HCT116 (cell line): ENCODE measurements at regions not wholly inside any gene's neighbourhood (a gene's known extent, or its start where the extent isn't known, plus 50 kb on each side); places are given as distances from the start of the nearest gene placed in this dataset.

Experiments
- ATAC-seq: fragments of 200-7000 bp; cut with Tn5 transposase; 2 replicates; pipeline ENCODE4 v1.9.1; 2020; ENCODE audit warnings: mild to moderate bottlenecking, moderate library complexity
- BruUV-seq: library from RNA; stranded (reverse); fragments of 400-500 nt; replicated peaks from 2 replicates; lab custom pipeline; 2021; lab: Mats Ljungman, UMichigan
- CTCF ChIA-PET: fragments of 300-600 bp; sonication (Branson Sonifier 250); formaldehyde crosslinking; loops from one replicate; lab custom pipeline; 2021; ENCODE audit warnings: antibody characterized with exemption; lab: Charles Lee
- POLR2A ChIA-PET: fragments of 300-600, 350-600 bp; sonication (Branson Sonifier 250); formaldehyde crosslinking; loops from one replicate; lab custom pipeline; 2021; ENCODE audit warnings: antibody characterized with exemption; lab: Charles Lee
- RAD21 ChIA-PET, 2 experiments: fragments of 300-600 bp; sonication (Branson Sonifier 250); formaldehyde crosslinking; loops; one replicate each; lab custom pipeline; 2023; ENCODE audit warnings: low total read pairs in 2 of 2; ENCODE audit not compliant: uncharacterized antibody in 2 of 2, unreplicated experiment in 2 of 2, low non-redundant PET in 1 of 2; lab: Charles Lee
- DNase-seq: peaks from one replicate; pipeline ENCODE4 v3.0.0-alpha.2; 2010; ENCODE audit warnings: low read depth, low spot score
- H2AFZ ChIP-seq: fragments of 200-600 bp; shearing (Covaris generic), sonication (generic); 2 replicates; pipeline ENCODE4 v1.6.1; 2017; ENCODE audit warnings: low read depth, mixed run types, mixed read lengths, antibody characterized with exemption, low read length; ENCODE audit not compliant: poor library complexity, severe bottlenecking
- H3K27ac ChIP-seq: 2 replicates; pipeline ENCODE4 v1.5.1; 2012; ENCODE audit warnings: low read depth, low read length
- H3K27me3 ChIP-seq: fragments of 200-600 bp; sonication (generic); 2 replicates; pipeline ENCODE4 v1.6.1; 2016; ENCODE audit warnings: mixed run types, low read length, mixed read lengths; ENCODE audit not compliant: insufficient read depth
- H3K36me3 ChIP-seq, 2 experiments: fragments of 200-500 bp in 1 of 2; fragments of 200-600 bp in 1 of 2; sonication (Bioruptor generic) in 1 of 2; sonication (generic) in 1 of 2; 2 replicates each; pipeline versions ENCODE4 v1.5.1 to v1.6.1; 2014 to 2016; ENCODE audit warnings: low read length in 2 of 2, inconsistent platforms in 1 of 2, mixed read lengths in 1 of 2, mixed run types in 1 of 2; ENCODE audit not compliant: insufficient read depth in 2 of 2, control insufficient read depth in 1 of 2
- H3K4me1 ChIP-seq, 2 experiments: fragments of 200-600 bp in 1 of 2; sonication (generic) in 1 of 2; 2 replicates each; pipeline versions ENCODE4 v1.5.1 to v1.6.1; 2012 to 2017; ENCODE audit warnings: low read length in 2 of 2, inconsistent platforms in 1 of 2, mild to moderate bottlenecking in 1 of 2, mixed read lengths in 1 of 2, mixed run types in 1 of 2, moderate library complexity in 1 of 2; ENCODE audit not compliant: insufficient read depth in 2 of 2, control insufficient read depth in 1 of 2
- H3K4me2 ChIP-seq: fragments of 200-600 bp; sonication (generic); 2 replicates; pipeline ENCODE4 v1.6.1; 2017; ENCODE audit warnings: mixed run types, low read length, mixed read lengths
- H3K4me3 ChIP-seq, 2 experiments: fragments of 200-600 bp in 1 of 2; sonication (generic) in 1 of 2; replicated peaks in 1 of 2; 2 replicates each; pipeline ENCODE4 v1.5.1; 2011 to 2016; ENCODE audit warnings: low read length in 2 of 2, control low read depth in 1 of 2, low read depth in 1 of 2, mild to moderate bottlenecking in 1 of 2, mixed read lengths in 1 of 2, mixed run types in 1 of 2
- H3K79me2 ChIP-seq: fragments of 200-600 bp; sonication (generic); 2 replicates; pipeline ENCODE4 v1.6.1; 2017; ENCODE audit warnings: mild to moderate bottlenecking, mixed run types, low read length, moderate library complexity, mixed read lengths; ENCODE audit not compliant: insufficient read depth
- H3K9ac ChIP-seq: fragments of 200-600 bp; sonication (generic); 2 replicates; pipeline ENCODE4 v1.6.1; 2016; ENCODE audit warnings: low read length, mixed read lengths
- H3K9me2 ChIP-seq: fragments of 200-600 bp; sonication (generic), shearing (Covaris generic); 2 replicates; pipeline ENCODE4 v1.6.1; 2017; ENCODE audit warnings: mixed run types, mild to moderate bottlenecking, moderate library complexity; ENCODE audit not compliant: insufficient read depth
- H3K9me3 ChIP-seq, 2 experiments: fragments of 200-500 bp in 1 of 2; fragments of 200-600 bp in 1 of 2; sonication (Bioruptor generic) in 1 of 2; sonication (generic) in 1 of 2; 2 replicates each; pipeline ENCODE4 v1.6.1; 2014 to 2017; ENCODE audit warnings: low read length in 2 of 2, mixed read lengths in 2 of 2, inconsistent platforms in 1 of 2, low read depth in 1 of 2, mild to moderate bottlenecking in 1 of 2, mixed run types in 1 of 2, moderate library complexity in 1 of 2; ENCODE audit not compliant: control insufficient read depth in 1 of 2, insufficient read depth in 1 of 2
- H4K20me1 ChIP-seq: fragments of 200-600 bp; sonication (generic), shearing (Covaris generic); 2 replicates; pipeline ENCODE4 v1.6.1; 2017; ENCODE audit warnings: mixed run types, mild to moderate bottlenecking, moderate library complexity; ENCODE audit not compliant: insufficient read depth
- CEBPB ChIP-seq: IDR thresholded peaks from 2 replicates; pipeline ENCODE4 v1.6.1; 2012; ENCODE audit warnings: low read depth
- EGR1 ChIP-seq: IDR thresholded peaks from 2 replicates; pipeline ENCODE4 v1.6.1; 2012; ENCODE audit warnings: low read depth
- ELF1 ChIP-seq: IDR thresholded peaks from 2 replicates; pipeline ENCODE4 v1.6.1; 2012; ENCODE audit warnings: low read depth, borderline replicate concordance
- EZH2 ChIP-seq: fragments of 200-600 bp; sonication (generic); IDR thresholded peaks from 2 replicates; pipeline ENCODE4 v1.6.1; 2017; ENCODE audit warnings: antibody characterized with exemption, mixed run types
- EZH2phosphoT487 ChIP-seq: fragments of 200-600 bp; IDR thresholded peaks from 2 replicates; pipeline ENCODE4 v1.6.1; 2018; ENCODE audit warnings: antibody characterized with exemption, borderline replicate concordance
- FOSL1 ChIP-seq: IDR thresholded peaks from 2 replicates; pipeline ENCODE4 v1.6.1; 2012; ENCODE audit warnings: low read depth
- JUND ChIP-seq: IDR thresholded peaks from 2 replicates; pipeline ENCODE4 v1.6.1; 2012
- MAX ChIP-seq: IDR thresholded peaks from 2 replicates; pipeline ENCODE4 v1.6.1; 2012
- SIN3A ChIP-seq: IDR thresholded peaks from 2 replicates; pipeline ENCODE4 v1.6.1; 2012; ENCODE audit warnings: low read depth
- SP1 ChIP-seq: IDR thresholded peaks from 2 replicates; pipeline ENCODE4 v1.6.1; 2012; ENCODE audit warnings: low read depth
- YY1 ChIP-seq: IDR thresholded peaks from 2 replicates; pipeline ENCODE4 v1.6.1; 2011; ENCODE audit warnings: low read length, low read depth, moderate library complexity, mild to moderate bottlenecking; ENCODE audit not compliant: insufficient replicate concordance; ENCODE audit errors: extremely low read depth
- ZBTB33 ChIP-seq: IDR thresholded peaks from 2 replicates; pipeline ENCODE4 v1.6.1; 2011; ENCODE audit warnings: mild to moderate bottlenecking, low read length, moderate library complexity; ENCODE audit not compliant: insufficient replicate concordance; ENCODE audit errors: extremely low read depth
- ZFX ChIP-seq: fragments of 450-650 bp; IDR thresholded peaks from 2 replicates; pipeline ENCODE4 v1.6.1; 2017
- ZNF274 ChIP-seq: fragments of 200-500 bp; sonication (Bioruptor generic); IDR thresholded peaks from 2 replicates; pipeline ENCODE4 v1.6.1; 2014; ENCODE audit warnings: mild to moderate bottlenecking, low read depth, low read length, inconsistent platforms
- intact Hi-C: fragments of 100-400 bp; cut with micrococcal nuclease; formaldehyde crosslinking; loops from 2 replicates; pipeline ENCODE4 v1.10.0; 2022
- TF ChIP-seq, protein P1 (sequence below): IDR thresholded peaks from 2 replicates; pipeline ENCODE4 v1.6.1; 2012
- TF ChIP-seq, protein P2 (sequence below): IDR thresholded peaks from 2 replicates; pipeline ENCODE4 v1.6.1; 2012; ENCODE audit warnings: low read depth

GRCh38 chrX:46306103-46306502 is 239.1 kb downstream of the ZNF674 start:
- ATAC-seq (no peak), DNase-seq (no peak)
- BruUV-seq: no TSS peak
- Histone ChIP-seq H3K79me2 (no peaks in the 10 kb centered on the region), H4K20me1 (no peaks in the 10 kb centered on the region), H3K36me3 (no peaks in the 10 kb centered on the region), H3K9me2 (no peaks in the 10 kb centered on the region), H3K27me3 (no peaks in the 10 kb centered on the region), H3K27ac (no peak overlapping the region), H3K9ac (no peak overlapping the region), H3K4me2 (no peak overlapping the region), H3K9me3 (no peaks in the 10 kb centered on the region; a peak in 1 of 4 replicates), H2AFZ (no peak overlapping the region), H3K4me3 (no peak overlapping the region), H3K4me1 (peaks cover 0 to 3% of the 10 kb centered on the region in 2 experiments; a peak in 1 of 4 replicates)
- RAD21 ChIA-PET: no interaction called here
- CTCF ChIA-PET: no interaction called here
- intact Hi-C loops: no loop called here
- POLR2A ChIA-PET: no interaction called here
- no peak for TF ChIP-seq CEBPB
- TF ChIP-seq ZBTB33: no peak
- TF ChIP-seq SP1: no peak
- TF ChIP-seq MAX: no peak
- TF ChIP-seq FOSL1: no peak
- TF ChIP-seq JUND: no peak
- no peak for TF ChIP-seq EZH2phosphoT487
- TF ChIP-seq SIN3A: no peak
- TF ChIP-seq EZH2: no peak
- TF ChIP-seq ELF1: no peak
- no peak for TF ChIP-seq ZNF274
- TF ChIP-seq EGR1: no peak
- no peak for TF ChIP-seq ZFX
- TF ChIP-seq, protein P1, sequence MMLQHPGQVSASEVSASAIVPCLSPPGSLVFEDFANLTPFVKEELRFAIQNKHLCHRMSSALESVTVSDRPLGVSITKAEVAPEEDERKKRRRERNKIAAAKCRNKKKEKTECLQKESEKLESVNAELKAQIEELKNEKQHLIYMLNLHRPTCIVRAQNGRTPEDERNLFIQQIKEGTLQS: no peak
- no peak for TF ChIP-seq YY1
- TF ChIP-seq, protein P2, sequence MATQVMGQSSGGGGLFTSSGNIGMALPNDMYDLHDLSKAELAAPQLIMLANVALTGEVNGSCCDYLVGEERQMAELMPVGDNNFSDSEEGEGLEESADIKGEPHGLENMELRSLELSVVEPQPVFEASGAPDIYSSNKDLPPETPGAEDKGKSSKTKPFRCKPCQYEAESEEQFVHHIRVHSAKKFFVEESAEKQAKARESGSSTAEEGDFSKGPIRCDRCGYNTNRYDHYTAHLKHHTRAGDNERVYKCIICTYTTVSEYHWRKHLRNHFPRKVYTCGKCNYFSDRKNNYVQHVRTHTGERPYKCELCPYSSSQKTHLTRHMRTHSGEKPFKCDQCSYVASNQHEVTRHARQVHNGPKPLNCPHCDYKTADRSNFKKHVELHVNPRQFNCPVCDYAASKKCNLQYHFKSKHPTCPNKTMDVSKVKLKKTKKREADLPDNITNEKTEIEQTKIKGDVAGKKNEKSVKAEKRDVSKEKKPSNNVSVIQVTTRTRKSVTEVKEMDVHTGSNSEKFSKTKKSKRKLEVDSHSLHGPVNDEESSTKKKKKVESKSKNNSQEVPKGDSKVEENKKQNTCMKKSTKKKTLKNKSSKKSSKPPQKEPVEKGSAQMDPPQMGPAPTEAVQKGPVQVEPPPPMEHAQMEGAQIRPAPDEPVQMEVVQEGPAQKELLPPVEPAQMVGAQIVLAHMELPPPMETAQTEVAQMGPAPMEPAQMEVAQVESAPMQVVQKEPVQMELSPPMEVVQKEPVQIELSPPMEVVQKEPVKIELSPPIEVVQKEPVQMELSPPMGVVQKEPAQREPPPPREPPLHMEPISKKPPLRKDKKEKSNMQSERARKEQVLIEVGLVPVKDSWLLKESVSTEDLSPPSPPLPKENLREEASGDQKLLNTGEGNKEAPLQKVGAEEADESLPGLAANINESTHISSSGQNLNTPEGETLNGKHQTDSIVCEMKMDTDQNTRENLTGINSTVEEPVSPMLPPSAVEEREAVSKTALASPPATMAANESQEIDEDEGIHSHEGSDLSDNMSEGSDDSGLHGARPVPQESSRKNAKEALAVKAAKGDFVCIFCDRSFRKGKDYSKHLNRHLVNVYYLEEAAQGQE: no peak
